GM12878 (cell line): ENCODE measurements at regions not wholly inside any gene's neighbourhood (a gene's known extent, or its start where the extent isn't known, plus 50 kb on each side); places are given as distances from the start of the nearest gene placed in this dataset.
"Not testable (repeated sequence)": the region's sequence is repeated elsewhere in the genome, so short reads cannot be mapped to it uniquely, and the experiment has no call there.

Source experiments
- CEBPB ChIP-seq, 2 experiments: fragments of 150-350 bp in 1 of 2; IDR thresholded peaks; 2 replicates each; pipeline ENCODE4 v1.6.1; 2012 to 2014; ENCODE audit warnings: low read depth in 2 of 2, low read length in 2 of 2, borderline replicate concordance in 1 of 2, inconsistent platforms in 1 of 2
- ESRRA ChIP-seq: IDR thresholded peaks from 2 replicates; pipeline ENCODE4 v1.6.1; 2012; ENCODE audit warnings: mild to moderate bottlenecking, low read length, improper control_type of control experiment
- POLR2A ChIP-seq: IDR thresholded peaks from 2 replicates; pipeline ENCODE4 v1.6.1; 2011; ENCODE audit warnings: low read depth, mild to moderate bottlenecking, low read length
- RAD21 ChIP-seq: IDR thresholded peaks from 2 replicates; pipeline ENCODE4 v1.6.1; 2011; ENCODE audit warnings: mild to moderate bottlenecking, low read depth, low read length, moderate library complexity; ENCODE audit not compliant: insufficient read depth
- SUZ12 ChIP-seq: fragments of 200-600 bp; sonication (generic); IDR thresholded peaks from one replicate; pipeline ENCODE4 v1.6.1; 2018; ENCODE audit warnings: antibody characterized with exemption, mild to moderate bottlenecking; ENCODE audit not compliant: unreplicated experiment
- TAF1 ChIP-seq: IDR thresholded peaks from 2 replicates; pipeline ENCODE4 v1.6.1; 2011; ENCODE audit warnings: mild to moderate bottlenecking, low read depth, low read length, borderline replicate concordance
- TCF7 ChIP-seq: IDR thresholded peaks from 2 replicates; pipeline ENCODE4 v1.6.1; 2014; ENCODE audit warnings: antibody characterized with exemption, borderline replicate concordance
- TF ChIP-seq, protein P1 (sequence below), 3 experiments: IDR thresholded peaks in 2 of 3; conservative IDR thresholded peaks in 1 of 3; 2 replicates each; pipeline ENCODE4 v1.5.1; 2011; ENCODE audit warnings: low read depth in 3 of 3, low read length in 3 of 3, mild to moderate bottlenecking in 3 of 3, control low read depth in 2 of 3, moderate library complexity in 2 of 3, inconsistent platforms in 1 of 3, mixed read lengths in 1 of 3; ENCODE audit not compliant: control insufficient read depth in 2 of 3, insufficient read depth in 1 of 3; ENCODE audit errors: extremely low read depth in 1 of 3
- TF ChIP-seq, protein P2 (sequence below): fragments of 450-650 bp; IDR thresholded peaks from 2 replicates; pipeline ENCODE4 v1.6.1; 2014; ENCODE audit warnings: mild to moderate bottlenecking

DNA sequence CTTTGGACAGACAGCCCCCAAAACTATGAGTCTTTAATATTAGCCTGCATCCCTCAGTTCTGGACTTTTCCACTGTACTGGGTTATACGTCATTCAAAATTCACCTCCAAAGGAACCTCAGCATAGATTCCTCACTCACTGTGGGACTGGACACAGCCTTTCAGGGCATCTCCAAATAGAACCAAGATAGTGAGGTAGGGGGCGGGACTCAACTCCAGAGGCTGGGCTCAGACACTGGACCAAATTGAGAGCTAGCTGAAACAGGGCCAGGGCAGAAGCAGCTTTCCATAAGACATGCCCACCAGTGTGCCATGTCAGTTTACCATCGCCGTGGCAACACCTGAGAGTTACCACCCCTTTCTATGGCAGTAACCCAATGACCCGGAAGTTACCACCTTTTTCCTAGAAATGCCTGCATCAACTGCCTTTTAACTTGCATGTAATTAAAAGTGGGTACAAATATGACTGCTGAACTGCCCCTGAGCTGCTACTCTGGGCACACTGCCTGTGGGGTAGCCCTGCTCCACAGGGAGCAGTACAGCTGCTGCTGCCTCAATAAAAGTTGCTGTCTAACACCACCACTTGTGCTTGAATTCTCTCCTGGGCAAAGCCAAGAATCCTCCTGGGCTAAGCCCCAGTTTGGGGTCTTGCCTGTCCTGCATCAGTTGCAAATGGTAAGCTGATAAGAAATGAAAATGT is 274.7 kb downstream of the ANAPC1 start:
- TF ChIP-seq TAF1; POLR2A; ESRRA; CEBPB (IDR thresholded peaks at IDR 0.05; ENCODE audit: borderline replicate concordance in 1 of 2, low read depth in 2 of 2, low read length in 2 of 2); SUZ12; RAD21; TCF7: not testable (repeated sequence)
- TF ChIP-seq, protein P1, sequence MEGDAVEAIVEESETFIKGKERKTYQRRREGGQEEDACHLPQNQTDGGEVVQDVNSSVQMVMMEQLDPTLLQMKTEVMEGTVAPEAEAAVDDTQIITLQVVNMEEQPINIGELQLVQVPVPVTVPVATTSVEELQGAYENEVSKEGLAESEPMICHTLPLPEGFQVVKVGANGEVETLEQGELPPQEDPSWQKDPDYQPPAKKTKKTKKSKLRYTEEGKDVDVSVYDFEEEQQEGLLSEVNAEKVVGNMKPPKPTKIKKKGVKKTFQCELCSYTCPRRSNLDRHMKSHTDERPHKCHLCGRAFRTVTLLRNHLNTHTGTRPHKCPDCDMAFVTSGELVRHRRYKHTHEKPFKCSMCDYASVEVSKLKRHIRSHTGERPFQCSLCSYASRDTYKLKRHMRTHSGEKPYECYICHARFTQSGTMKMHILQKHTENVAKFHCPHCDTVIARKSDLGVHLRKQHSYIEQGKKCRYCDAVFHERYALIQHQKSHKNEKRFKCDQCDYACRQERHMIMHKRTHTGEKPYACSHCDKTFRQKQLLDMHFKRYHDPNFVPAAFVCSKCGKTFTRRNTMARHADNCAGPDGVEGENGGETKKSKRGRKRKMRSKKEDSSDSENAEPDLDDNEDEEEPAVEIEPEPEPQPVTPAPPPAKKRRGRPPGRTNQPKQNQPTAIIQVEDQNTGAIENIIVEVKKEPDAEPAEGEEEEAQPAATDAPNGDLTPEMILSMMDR (IDR thresholded peaks at IDR 0.05 in 2 of 3, conservative IDR thresholded peaks at IDR 0.05 in 1 of 3; ENCODE audit: control insufficient read depth in 2 of 3, extremely low read depth in 1 of 3, insufficient read depth in 1 of 3, low read depth in 3 of 3, low read length in 3 of 3) = not testable (repeated sequence)
- TF ChIP-seq, protein P2, sequence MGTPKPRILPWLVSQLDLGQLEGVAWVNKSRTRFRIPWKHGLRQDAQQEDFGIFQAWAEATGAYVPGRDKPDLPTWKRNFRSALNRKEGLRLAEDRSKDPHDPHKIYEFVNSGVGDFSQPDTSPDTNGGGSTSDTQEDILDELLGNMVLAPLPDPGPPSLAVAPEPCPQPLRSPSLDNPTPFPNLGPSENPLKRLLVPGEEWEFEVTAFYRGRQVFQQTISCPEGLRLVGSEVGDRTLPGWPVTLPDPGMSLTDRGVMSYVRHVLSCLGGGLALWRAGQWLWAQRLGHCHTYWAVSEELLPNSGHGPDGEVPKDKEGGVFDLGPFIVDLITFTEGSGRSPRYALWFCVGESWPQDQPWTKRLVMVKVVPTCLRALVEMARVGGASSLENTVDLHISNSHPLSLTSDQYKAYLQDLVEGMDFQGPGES = not testable (repeated sequence)
